SK-N-SH treated with all-trans-retinoic acid at 6 μM for 48 hours (cell line): ENCODE measurements at regions not wholly inside any gene's neighbourhood (a gene's known extent, or its start where the extent isn't known, plus 50 kb on each side); places are given as distances from the start of the nearest gene placed in this dataset.
A peak's percentile ranks its signal among the peaks of the same experiment; 100 is the strongest.

Experiments used
- ATAC-seq: fragments of 200-7000 bp; cut with Tn5 transposase; 3 replicates; pipeline ENCODE4 v1.9.1; 2020; ENCODE audit warnings: mild to moderate bottlenecking, moderate library complexity
- CSDC2 ChIP-seq: fragments of 250-450 bp; sonication (Bioruptor Pico); IDR thresholded peaks from 2 replicates; pipeline ENCODE4 v1.5.0; 2020; ENCODE audit warnings: mild to moderate bottlenecking, moderate library complexity
- ESRRG ChIP-seq: fragments of 250-450 bp; sonication (Bioruptor Pico); IDR thresholded peaks from 2 replicates; pipeline ENCODE4 v1.6.1; 2021; ENCODE audit warnings: mild to moderate bottlenecking
- GLIS3 ChIP-seq: fragments of 250-450 bp; sonication (Bioruptor Pico); IDR thresholded peaks from 2 replicates; pipeline ENCODE4 v1.5.0; 2020; ENCODE audit warnings: mild to moderate bottlenecking, moderate library complexity
- ISL1 ChIP-seq: fragments of 250-450 bp; sonication (Bioruptor Pico); IDR thresholded peaks from 2 replicates; pipeline ENCODE4 v2.1.2; 2022; ENCODE audit warnings: mild to moderate bottlenecking, moderate library complexity
- PATZ1 ChIP-seq: fragments of 250-450 bp; sonication (Bioruptor Pico); IDR thresholded peaks from 2 replicates; pipeline ENCODE4 v1.8.0; 2020; ENCODE audit warnings: mild to moderate bottlenecking, moderate library complexity, borderline replicate concordance
- PPARA ChIP-seq: fragments of 250-450 bp; sonication (Bioruptor Pico); IDR thresholded peaks from 2 replicates; pipeline ENCODE4 v1.5.0; 2020; ENCODE audit warnings: mild to moderate bottlenecking, borderline replicate concordance
- TCF4 ChIP-seq: fragments of 250-450 bp; sonication (Bioruptor Pico); IDR thresholded peaks from 2 replicates; pipeline ENCODE4 v1.8.0; 2021; ENCODE audit warnings: mild to moderate bottlenecking, moderate library complexity, borderline replicate concordance
- TOX ChIP-seq: fragments of 250-450 bp; sonication (Bioruptor Pico); IDR thresholded peaks from 2 replicates; pipeline ENCODE4 v1.8.0; 2021; ENCODE audit warnings: mild to moderate bottlenecking, moderate library complexity, borderline replicate concordance
- TSHZ2 ChIP-seq: fragments of 250-450 bp; sonication (Bioruptor Pico); IDR thresholded peaks from 2 replicates; pipeline ENCODE4 v1.5.0; 2020; ENCODE audit warnings: mild to moderate bottlenecking, moderate library complexity
- ZC3H10 ChIP-seq: fragments of 250-450 bp; sonication (Bioruptor Pico); IDR thresholded peaks from 2 replicates; pipeline ENCODE4 v1.5.1; 2021; ENCODE audit warnings: mild to moderate bottlenecking, moderate library complexity
- ZFP3 ChIP-seq: fragments of 250-450 bp; sonication (Bioruptor Pico); IDR thresholded peaks from 2 replicates; pipeline ENCODE4 v1.5.0; 2020; ENCODE audit warnings: mild to moderate bottlenecking, moderate library complexity
- ZFP30 ChIP-seq: fragments of 450-650 bp; formaldehyde crosslinking; IDR thresholded peaks from 2 replicates; pipeline ENCODE4 v1.5.0; 2022; ENCODE audit warnings: mild to moderate bottlenecking, moderate library complexity
- ZNF565 ChIP-seq: fragments of 450-650 bp; formaldehyde crosslinking; conservative IDR thresholded peaks from 2 replicates; pipeline ENCODE4 v1.5.0; 2020; ENCODE audit warnings: low read depth, mild to moderate bottlenecking, moderate library complexity
- ZNF70 ChIP-seq: fragments of 450-650 bp; formaldehyde crosslinking; IDR thresholded peaks from 2 replicates; pipeline ENCODE4 v1.5.0; 2020; ENCODE audit warnings: mild to moderate bottlenecking, moderate library complexity
- ZNF8 ChIP-seq: fragments of 450-650 bp; formaldehyde crosslinking; IDR thresholded peaks from 2 replicates; pipeline ENCODE4 v1.5.0; 2020; ENCODE audit warnings: mild to moderate bottlenecking, moderate library complexity
- TF ChIP-seq, protein P1 (sequence below): fragments of 250-450 bp; sonication (Bioruptor Pico); IDR thresholded peaks from 2 replicates; pipeline ENCODE4 v1.5.1; 2021; ENCODE audit warnings: mild to moderate bottlenecking, moderate library complexity

GRCh38 chr9:88801214-88801796 is 190.0 kb upstream of the S1PR3 start (continued):
- TF ChIP-seq, protein P1, sequence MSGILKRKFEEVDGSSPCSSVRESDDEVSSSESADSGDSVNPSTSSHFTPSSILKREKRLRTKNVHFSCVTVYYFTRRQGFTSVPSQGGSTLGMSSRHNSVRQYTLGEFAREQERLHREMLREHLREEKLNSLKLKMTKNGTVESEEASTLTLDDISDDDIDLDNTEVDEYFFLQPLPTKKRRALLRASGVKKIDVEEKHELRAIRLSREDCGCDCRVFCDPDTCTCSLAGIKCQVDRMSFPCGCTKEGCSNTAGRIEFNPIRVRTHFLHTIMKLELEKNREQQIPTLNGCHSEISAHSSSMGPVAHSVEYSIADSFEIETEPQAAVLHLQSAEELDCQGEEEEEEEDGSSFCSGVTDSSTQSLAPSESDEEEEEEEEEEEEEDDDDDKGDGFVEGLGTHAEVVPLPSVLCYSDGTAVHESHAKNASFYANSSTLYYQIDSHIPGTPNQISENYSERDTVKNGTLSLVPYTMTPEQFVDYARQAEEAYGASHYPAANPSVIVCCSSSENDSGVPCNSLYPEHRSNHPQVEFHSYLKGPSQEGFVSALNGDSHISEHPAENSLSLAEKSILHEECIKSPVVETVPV, result no peak
- TF ChIP-seq ZNF565 (CRISPR knock-in tag), result no peak
- no peak for TF ChIP-seq PATZ1
- no peak for TF ChIP-seq CSDC2 (CRISPR knock-in tag)

DNA sequence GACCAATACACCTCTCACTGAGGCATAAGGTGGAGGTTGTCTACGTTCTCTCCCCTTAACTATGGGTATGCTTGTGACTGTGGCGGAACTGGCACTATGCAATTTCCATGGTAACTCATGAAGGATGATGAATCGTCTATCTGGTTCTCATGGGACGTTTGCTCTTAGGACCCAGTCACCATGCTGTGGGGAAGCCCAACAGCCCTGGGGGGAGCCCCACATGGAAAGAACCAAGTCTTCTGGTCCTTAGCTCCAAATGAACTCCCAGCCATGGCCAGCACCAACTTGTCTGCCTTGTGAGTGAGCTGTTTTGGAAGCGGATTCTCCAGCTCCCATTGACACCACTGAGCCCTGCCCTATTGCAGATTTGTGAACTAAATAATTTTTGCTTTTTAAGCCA is 188.7 kb upstream of the S1PR3 start:
- ATAC-seq, result no peak
- TF ChIP-seq, protein P1, result no peak
- TF ChIP-seq ZC3H10 (CRISPR knock-in tag) (no peak), ZNF8 (no peak), GLIS3 (CRISPR knock-in tag) (no peak), ZFP30 (CRISPR knock-in tag) (no peak), PPARA (CRISPR knock-in tag) (no peak), TCF4 (CRISPR knock-in tag) (no peak), ZNF70 (no peak), TOX (CRISPR knock-in tag) (no peak), PATZ1 (no peak)

DNA sequence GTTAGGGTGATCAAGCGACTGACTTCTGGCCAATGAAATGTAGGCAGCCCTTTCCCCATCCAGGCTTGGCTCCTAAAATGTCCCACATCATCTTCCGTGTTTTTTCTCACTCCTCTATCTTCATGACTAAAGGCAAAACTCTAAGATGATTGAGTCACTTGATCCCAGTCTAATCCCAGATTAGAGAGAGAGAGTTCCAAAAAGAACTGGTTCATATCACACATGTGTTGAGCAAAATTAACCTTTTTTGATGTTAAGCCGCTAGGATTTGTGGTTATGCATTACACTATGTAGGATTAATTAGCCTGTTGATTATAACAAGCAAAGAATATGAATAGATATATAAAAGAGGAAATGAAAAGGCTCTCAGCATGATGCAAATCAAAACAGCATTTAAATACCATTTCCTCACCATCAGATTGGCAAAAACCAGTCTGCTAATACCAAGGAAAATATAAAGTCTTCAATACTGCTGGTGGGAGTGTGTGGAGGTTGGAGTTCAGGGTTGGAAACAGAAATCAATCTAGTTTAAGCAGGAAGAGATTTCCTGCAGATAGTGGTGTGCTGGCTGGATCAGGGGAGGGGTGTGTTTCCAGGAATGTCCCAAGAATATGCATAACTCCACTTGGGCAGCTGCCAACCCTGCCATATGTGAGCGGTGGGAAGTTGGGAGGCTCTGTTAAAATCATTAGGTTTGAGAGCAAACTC is 187.6 kb upstream of the S1PR3 start:
- peak; percentile 68 for ATAC-seq
- 0 out of 2 replicates have a peak, but pooled peaks have one; percentile 19 for TF ChIP-seq ZFP3 (CRISPR knock-in tag)
- TF ChIP-seq ZNF8, result no peak
- peak; percentile 72; the same call in 1 of the 2 replicates for TF ChIP-seq TCF4 (CRISPR knock-in tag)
- TF ChIP-seq ISL1, result no peak
- peak; percentile 80; the same call in 1 of the 2 replicates for TF ChIP-seq TSHZ2 (CRISPR knock-in tag)

DNA sequence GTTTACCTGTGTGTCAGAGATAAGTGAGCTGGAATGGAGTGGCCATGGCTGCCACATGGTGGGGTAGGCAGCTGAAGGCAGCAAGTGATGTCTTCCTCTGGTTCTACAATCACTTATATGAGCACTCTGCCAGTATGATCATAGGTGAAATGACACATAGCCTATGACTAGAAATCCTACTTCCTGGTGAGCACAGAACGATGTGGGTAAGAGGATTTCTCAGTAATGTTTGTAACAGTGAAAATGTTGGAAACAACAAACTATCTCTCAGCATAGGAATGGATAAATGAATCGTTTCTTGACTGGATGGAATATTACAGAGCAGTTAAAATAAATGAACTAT is 187.0 kb upstream of the S1PR3 start:
- peak; percentile 47; the same call in 2 of the 3 replicates for ATAC-seq
- no peak for TF ChIP-seq ZNF8
- TF ChIP-seq ISL1, result no peak
- TF ChIP-seq ESRRG (CRISPR knock-in tag), result no peak
- TF ChIP-seq ZFP30 (CRISPR knock-in tag), result no peak
- TF ChIP-seq GLIS3 (CRISPR knock-in tag), result no peak
